ENCODE measurements at regions not wholly inside any gene's neighbourhood (a gene's known extent, or its start where the extent isn't known, plus 50 kb on each side); places are given as distances from the start of the nearest gene placed in this dataset.

DNA sequence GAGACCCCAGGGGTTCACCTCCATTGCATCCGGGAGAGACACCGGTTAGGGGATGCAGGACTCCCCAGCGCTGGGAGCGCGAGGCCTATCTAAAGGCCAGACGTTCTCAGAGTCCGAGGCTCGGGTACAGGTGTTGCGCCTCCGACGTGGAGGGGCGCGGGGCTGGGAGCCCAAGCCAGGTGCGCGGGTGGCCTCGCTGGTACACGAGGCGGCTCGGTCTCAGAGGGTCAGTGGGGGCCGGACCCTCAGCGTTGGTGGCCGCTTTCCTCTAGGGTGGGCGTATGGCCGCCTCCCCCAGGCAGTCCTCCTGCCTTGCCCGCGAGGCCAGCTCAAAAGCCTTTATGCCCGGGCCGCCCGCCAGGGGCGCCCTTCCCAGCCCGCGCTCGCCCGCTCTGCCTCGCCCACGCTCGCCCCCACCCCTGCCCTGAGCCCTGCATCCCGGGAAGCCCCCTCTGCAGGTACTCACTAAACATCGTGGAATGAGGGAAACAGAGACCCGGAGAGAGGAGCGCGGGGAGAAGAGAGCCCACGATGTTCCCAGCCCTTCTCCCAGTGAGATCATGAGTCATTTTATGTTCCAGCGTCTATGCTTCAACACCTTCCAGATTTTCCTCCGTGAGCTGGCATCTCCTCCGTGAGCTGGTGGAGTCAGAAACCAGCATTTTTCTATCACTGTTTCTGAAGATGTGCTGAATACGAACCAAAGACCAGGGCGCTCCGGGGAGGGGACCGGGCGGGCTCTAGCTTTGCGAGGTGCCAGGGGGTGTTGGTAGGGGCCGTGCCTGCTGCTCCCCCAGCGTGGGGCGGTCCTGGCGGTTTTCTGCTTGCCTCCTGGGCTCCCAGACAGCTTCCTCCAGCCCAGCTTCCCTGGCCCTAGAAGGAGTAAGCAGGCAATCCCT, 73.8 kb downstream of the DIO3 start:
- no peaks in the 10 kb centered on the region for H3K36me3 ChIP-seq (ENCODE audit: low read length)
- H3K4me3 ChIP-seq (ENCODE audit: insufficient read depth, low read length, poor library complexity, severe bottlenecking), result no peak overlapping the region
- no peak overlapping the region for H3K9ac ChIP-seq (ENCODE audit: low read length)
- no peak overlapping the region for H3K4me2 ChIP-seq (ENCODE audit: low read depth, low read length, poor library complexity, severe bottlenecking)
- peaks cover 3% of the 10 kb centered on the region; the same call in 1 of the 2 replicates for H3K27me3 ChIP-seq (ENCODE audit: low read length)
- H4K20me1 ChIP-seq (ENCODE audit: low read depth, low read length), result no peaks in the 10 kb centered on the region
- H3F3A ChIP-seq (ENCODE audit: insufficient read depth), result no peaks in the 10 kb centered on the region
- H3K9me3 ChIP-seq (ENCODE audit: insufficient read depth, low read length), result no peaks in the 10 kb centered on the region
- TF ChIP-seq EZH2phosphoT487 (conservative IDR thresholded peaks at IDR 0.05; ENCODE audit: low read length), result no peak
- TF ChIP-seq, protein P1, sequence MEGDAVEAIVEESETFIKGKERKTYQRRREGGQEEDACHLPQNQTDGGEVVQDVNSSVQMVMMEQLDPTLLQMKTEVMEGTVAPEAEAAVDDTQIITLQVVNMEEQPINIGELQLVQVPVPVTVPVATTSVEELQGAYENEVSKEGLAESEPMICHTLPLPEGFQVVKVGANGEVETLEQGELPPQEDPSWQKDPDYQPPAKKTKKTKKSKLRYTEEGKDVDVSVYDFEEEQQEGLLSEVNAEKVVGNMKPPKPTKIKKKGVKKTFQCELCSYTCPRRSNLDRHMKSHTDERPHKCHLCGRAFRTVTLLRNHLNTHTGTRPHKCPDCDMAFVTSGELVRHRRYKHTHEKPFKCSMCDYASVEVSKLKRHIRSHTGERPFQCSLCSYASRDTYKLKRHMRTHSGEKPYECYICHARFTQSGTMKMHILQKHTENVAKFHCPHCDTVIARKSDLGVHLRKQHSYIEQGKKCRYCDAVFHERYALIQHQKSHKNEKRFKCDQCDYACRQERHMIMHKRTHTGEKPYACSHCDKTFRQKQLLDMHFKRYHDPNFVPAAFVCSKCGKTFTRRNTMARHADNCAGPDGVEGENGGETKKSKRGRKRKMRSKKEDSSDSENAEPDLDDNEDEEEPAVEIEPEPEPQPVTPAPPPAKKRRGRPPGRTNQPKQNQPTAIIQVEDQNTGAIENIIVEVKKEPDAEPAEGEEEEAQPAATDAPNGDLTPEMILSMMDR (IDR thresholded peaks at IDR 0.05; ENCODE audit: insufficient read depth, low read length, poor library complexity, severe bottlenecking), result no peak
- H2AFZ ChIP-seq (ENCODE audit: low read depth, low read length, severe bottlenecking), result no peak overlapping the region
- no peaks in the 10 kb centered on the region for H3K9me2 ChIP-seq (replicated peaks; ENCODE audit: insufficient read depth, low read length)
- H3K27ac ChIP-seq (ENCODE audit: low read depth, low read length), result no peak overlapping the region
- no peaks in the 10 kb centered on the region for H3K79me2 ChIP-seq (ENCODE audit: insufficient read depth, low read length)

DNA sequence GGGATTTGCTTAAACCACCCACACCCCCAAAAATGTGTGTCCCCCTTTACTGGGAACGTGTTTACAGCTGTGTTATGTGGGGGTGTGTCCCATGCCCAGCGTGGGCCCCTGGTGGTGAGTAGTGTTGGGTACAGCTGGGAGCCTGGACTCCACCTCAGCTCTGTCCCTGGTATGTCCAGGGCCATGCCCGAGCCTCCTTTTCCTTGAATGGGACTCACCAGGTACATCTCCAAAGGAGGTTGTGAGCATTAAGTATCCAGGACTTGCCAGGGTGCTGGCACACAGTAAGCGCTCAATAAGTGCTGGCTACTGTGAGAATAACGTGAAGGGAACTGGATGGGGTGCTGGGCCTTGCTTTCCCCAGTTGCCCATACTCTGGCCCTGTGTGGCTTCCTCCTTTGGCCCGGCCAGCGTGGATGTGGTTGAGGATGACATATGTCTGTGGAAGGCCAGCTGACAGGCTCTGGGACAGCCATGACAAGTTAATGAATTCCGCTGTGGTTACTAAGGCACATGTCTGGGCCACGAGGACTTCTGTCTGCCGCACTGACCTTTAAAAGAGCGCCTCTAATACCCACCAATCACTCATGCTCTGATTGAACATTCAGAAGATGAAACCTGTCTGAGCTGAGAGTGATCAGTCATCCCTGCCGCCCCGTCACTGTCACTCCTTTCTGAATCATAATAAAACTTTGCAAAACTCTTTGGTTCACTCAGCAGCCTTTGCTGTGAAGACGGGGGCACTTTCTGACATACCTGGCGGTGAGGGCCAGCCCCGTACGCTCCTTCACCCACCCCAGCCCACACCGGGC, 74.7 kb downstream of the DIO3 start:
- Histone ChIP-seq H3K36me3 (ENCODE audit: low read length) (no peaks in the 10 kb centered on the region), H3K79me2 (ENCODE audit: insufficient read depth, low read length) (no peaks in the 10 kb centered on the region), H4K20me1 (ENCODE audit: low read depth, low read length) (no peaks in the 10 kb centered on the region), H3K9me2 (replicated peaks; ENCODE audit: insufficient read depth, low read length) (no peaks in the 10 kb centered on the region), H3F3A (ENCODE audit: insufficient read depth) (no peaks in the 10 kb centered on the region), H3K4me3 (ENCODE audit: insufficient read depth, low read length, poor library complexity, severe bottlenecking) (no peak overlapping the region), H2AFZ (ENCODE audit: low read depth, low read length, severe bottlenecking) (no peak overlapping the region), H3K4me2 (ENCODE audit: low read depth, low read length, poor library complexity, severe bottlenecking) (no peak overlapping the region), H3K27me3 (ENCODE audit: low read length) (peaks cover 3% of the 10 kb centered on the region; the same call in 1 of the 2 replicates), H3K9me3 (ENCODE audit: insufficient read depth, low read length) (no peaks in the 10 kb centered on the region), H3K27ac (ENCODE audit: low read depth, low read length) (no peak overlapping the region), H3K9ac (ENCODE audit: low read length) (no peak overlapping the region)
- TF ChIP-seq EZH2phosphoT487 (conservative IDR thresholded peaks at IDR 0.05; ENCODE audit: low read length), result no peak
- TF ChIP-seq, protein P1 (IDR thresholded peaks at IDR 0.05; ENCODE audit: insufficient read depth, low read length, poor library complexity, severe bottlenecking), result no peak

DNA sequence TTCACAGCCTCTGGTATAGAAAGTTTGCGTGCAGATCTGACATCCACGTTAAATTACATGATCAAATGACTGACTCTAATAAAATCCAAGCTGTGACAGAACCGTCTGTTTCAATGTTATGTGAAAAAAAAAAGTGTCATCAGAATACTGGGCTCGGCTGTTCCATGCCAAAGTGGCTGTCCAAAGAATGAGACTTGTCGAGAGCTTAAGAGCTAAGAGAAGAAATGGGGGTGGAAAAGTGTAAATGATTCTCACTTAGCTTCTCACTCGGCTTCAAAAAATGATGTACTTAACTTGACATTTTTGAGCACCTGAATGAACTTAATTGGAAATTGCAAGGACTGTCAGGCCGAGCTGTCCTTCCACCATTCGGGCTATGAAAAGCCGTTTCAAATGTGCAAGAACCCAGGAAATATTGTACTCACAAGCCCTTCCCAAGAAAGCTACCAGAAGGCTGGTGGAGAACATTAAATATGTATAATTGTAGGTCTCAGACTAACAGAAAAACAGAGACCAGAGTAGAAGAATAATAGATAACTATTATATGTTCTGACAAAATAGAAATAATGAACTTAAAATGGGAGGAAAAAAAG, 78.0 kb downstream of the DIO3 start:
- Histone ChIP-seq H4K20me1 (ENCODE audit: low read depth, low read length) (no peaks in the 10 kb centered on the region), H3K27ac (ENCODE audit: low read depth, low read length) (no peak overlapping the region), H3K79me2 (ENCODE audit: insufficient read depth, low read length) (no peaks in the 10 kb centered on the region), H3F3A (ENCODE audit: insufficient read depth) (0 out of 2 replicates have a peak, but pooled peaks cover 2% of the 10 kb centered on the region), H3K4me3 (ENCODE audit: insufficient read depth, low read length, poor library complexity, severe bottlenecking) (no peak overlapping the region), H3K36me3 (ENCODE audit: low read length) (no peaks in the 10 kb centered on the region), H3K9me2 (replicated peaks; ENCODE audit: insufficient read depth, low read length) (no peaks in the 10 kb centered on the region), H3K9ac (ENCODE audit: low read length) (no peak overlapping the region), H2AFZ (ENCODE audit: low read depth, low read length, severe bottlenecking) (no peak overlapping the region), H3K9me3 (ENCODE audit: insufficient read depth, low read length) (no peaks in the 10 kb centered on the region), H3K27me3 (ENCODE audit: low read length) (no peaks in the 10 kb centered on the region; the same call in 1 of the 2 replicates), H3K4me2 (ENCODE audit: low read depth, low read length, poor library complexity, severe bottlenecking) (no peak overlapping the region)
- no peak for TF ChIP-seq EZH2phosphoT487 (conservative IDR thresholded peaks at IDR 0.05; ENCODE audit: low read length)
- TF ChIP-seq, protein P1 (IDR thresholded peaks at IDR 0.05; ENCODE audit: insufficient read depth, low read length, poor library complexity, severe bottlenecking), result no peak
